Panc1 (cell line): ENCODE measurements at regions not wholly inside any gene's neighbourhood (a gene's known extent, or its start where the extent isn't known, plus 50 kb on each side); places are given as distances from the start of the nearest gene placed in this dataset.

Experiments used
- CTCF ChIP-seq: fragments of 450-650 bp; IDR thresholded peaks from 2 replicates; pipeline ENCODE4 v1.5.1; 2017; ENCODE audit warnings: mild to moderate bottlenecking
- TF ChIP-seq, protein P1 (sequence below), 2 experiments: IDR thresholded peaks; 2 replicates each; pipeline ENCODE4 v1.6.1; 2011 to 2012; ENCODE audit warnings: low read depth in 2 of 2, control low read depth in 1 of 2, low read length in 1 of 2, mild to moderate bottlenecking in 1 of 2, moderate library complexity in 1 of 2; ENCODE audit not compliant: insufficient read depth in 1 of 2

DNA sequence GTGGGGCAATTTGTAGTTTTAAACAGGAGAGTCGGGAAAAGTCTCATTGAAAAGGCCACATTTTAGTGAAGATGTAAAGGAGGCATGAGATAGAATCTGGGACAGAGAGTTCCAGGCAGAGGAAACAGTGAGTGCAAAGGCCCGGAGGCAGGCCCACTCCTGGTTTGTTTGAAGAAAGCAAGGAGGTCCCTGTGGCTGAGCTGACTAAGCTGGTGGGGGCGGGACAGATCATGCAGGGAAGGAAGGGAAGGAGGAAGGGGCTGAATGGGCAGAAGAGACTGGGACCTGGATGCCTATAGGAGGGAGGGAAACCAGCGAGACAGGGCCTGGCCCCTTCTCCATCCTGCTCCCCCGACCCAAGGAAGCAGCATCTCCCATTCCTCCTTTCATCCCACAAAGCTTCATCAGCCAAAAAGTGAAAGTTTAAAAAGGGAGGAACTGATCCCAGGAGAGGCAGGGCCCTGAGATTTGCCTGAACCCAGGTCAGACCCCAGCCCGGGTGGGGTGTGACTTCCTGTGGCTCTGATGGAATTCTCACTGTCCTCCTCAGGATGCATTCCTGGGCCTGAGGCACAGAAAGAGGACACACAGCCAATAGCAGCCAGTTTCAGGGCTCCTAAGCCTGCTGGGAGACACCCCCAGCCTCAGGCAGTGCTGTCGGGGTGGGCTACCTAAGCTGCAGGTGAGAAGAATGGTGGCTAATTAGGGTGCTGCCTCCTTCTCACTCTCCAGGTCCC lies 54.2 kb upstream of the SIRPA start:
- no peak for TF ChIP-seq CTCF
- TF ChIP-seq, protein P1, sequence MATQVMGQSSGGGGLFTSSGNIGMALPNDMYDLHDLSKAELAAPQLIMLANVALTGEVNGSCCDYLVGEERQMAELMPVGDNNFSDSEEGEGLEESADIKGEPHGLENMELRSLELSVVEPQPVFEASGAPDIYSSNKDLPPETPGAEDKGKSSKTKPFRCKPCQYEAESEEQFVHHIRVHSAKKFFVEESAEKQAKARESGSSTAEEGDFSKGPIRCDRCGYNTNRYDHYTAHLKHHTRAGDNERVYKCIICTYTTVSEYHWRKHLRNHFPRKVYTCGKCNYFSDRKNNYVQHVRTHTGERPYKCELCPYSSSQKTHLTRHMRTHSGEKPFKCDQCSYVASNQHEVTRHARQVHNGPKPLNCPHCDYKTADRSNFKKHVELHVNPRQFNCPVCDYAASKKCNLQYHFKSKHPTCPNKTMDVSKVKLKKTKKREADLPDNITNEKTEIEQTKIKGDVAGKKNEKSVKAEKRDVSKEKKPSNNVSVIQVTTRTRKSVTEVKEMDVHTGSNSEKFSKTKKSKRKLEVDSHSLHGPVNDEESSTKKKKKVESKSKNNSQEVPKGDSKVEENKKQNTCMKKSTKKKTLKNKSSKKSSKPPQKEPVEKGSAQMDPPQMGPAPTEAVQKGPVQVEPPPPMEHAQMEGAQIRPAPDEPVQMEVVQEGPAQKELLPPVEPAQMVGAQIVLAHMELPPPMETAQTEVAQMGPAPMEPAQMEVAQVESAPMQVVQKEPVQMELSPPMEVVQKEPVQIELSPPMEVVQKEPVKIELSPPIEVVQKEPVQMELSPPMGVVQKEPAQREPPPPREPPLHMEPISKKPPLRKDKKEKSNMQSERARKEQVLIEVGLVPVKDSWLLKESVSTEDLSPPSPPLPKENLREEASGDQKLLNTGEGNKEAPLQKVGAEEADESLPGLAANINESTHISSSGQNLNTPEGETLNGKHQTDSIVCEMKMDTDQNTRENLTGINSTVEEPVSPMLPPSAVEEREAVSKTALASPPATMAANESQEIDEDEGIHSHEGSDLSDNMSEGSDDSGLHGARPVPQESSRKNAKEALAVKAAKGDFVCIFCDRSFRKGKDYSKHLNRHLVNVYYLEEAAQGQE (IDR thresholded peaks at IDR 0.05; ENCODE audit: insufficient read depth in 1 of 2, low read depth in 2 of 2, low read length in 1 of 2) = no peak
